ENCODE measurements at regions not wholly inside any gene's neighbourhood (a gene's known extent, or its start where the extent isn't known, plus 50 kb on each side); places are given as distances from the start of the nearest gene placed in this dataset.

DNA sequence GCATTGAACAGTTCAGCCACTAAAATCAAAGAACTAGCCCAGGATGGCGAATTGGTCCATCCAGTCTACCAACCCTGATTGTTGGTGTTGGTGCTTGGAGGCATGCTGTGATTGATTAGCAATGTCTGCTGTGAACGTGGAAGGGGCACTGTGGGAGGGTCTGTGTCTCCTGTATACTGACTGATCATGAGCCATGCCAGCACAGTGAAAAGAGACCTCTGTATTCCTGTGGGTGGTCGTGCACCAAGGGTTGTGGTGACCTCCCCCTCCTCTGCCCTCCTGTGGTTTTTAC, 63.0 kb upstream of the DLK1 start:
- intact Hi-C loops (cut with micrococcal nuclease), result no loop called here
- no peak for DNase-seq
- H3K27me3 Mint-ChIP-seq, result peaks cover 4% of the 10 kb centered on the region
- H3K4me3 Mint-ChIP-seq, result no peak overlapping the region
- H3K4me1 Mint-ChIP-seq, result peaks cover 2% of the 10 kb centered on the region
- H3K27ac Mint-ChIP-seq, result no peak overlapping the region
- H3K36me3 Mint-ChIP-seq (ENCODE audit: low read depth), result no peaks in the 10 kb centered on the region
- H3K9me3 Mint-ChIP-seq, result no peaks in the 10 kb centered on the region

DNA sequence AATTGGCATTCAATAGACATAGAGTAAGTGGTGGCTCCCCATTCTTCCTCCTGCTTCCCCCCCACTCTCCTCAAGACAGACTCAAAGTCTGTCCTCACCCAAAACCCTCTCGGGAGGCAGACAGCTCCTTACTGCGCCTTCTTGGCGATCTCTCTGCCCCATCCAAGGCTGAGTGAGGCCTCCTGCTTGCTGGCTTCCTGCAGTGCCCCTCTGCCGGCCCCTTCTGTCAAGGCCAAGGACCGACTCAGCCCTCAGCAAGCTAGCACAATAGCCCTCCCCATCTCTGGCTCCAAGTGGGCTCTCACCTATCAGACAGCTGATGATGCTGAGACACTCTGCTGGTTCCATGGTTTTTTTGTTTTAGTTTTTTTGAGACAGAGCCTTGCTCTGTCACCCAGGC, 62.5 kb upstream of the DLK1 start:
- Mint-ChIP-seq H3K4me3 (no peak overlapping the region), H3K9me3 (no peaks in the 10 kb centered on the region), H3K27me3 (peaks cover 4% of the 10 kb centered on the region), H3K4me1 (peaks cover 2% of the 10 kb centered on the region), H3K27ac (no peak overlapping the region), H3K36me3 (ENCODE audit: low read depth) (no peaks in the 10 kb centered on the region)
- intact Hi-C loops (cut with micrococcal nuclease), result no loop called here
- DNase-seq, result no peak

DNA sequence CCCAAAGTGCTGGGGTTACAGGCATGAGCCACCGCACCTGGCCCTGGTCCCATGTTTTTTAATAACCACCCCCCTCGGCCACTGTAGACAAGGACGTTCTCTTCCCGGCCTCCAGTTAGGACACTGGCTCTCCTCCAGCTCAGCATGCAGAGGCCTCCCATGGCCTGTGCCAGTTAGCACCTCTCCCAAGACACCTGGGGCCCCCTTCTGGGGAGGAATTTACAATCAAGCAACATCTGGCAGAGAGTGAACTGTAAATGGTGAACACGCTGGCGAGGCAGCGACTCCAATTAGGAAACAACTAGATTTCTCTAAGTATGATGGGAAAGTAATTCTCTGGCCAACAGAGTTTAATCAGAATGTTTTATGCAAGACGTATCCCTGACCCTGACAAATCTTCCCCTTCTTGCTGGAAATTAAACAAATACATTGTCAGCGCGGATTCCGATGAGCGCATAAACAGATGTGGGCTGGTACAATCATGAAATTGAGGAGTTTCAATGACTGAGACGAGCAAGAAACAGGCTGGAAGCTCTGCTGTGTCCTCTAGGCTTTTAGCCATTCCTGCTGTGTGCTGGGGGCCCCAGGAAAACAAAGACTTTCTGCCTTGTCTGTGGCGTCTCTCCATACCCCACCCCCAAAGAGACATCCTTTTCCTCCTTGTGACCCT, 61.7 kb upstream of the DLK1 start:
- Mint-ChIP-seq H3K36me3 (ENCODE audit: low read depth) (no peaks in the 10 kb centered on the region), H3K4me1 (peaks cover 2% of the 10 kb centered on the region)
- intact Hi-C loops (cut with micrococcal nuclease), result no loop called here

DNA sequence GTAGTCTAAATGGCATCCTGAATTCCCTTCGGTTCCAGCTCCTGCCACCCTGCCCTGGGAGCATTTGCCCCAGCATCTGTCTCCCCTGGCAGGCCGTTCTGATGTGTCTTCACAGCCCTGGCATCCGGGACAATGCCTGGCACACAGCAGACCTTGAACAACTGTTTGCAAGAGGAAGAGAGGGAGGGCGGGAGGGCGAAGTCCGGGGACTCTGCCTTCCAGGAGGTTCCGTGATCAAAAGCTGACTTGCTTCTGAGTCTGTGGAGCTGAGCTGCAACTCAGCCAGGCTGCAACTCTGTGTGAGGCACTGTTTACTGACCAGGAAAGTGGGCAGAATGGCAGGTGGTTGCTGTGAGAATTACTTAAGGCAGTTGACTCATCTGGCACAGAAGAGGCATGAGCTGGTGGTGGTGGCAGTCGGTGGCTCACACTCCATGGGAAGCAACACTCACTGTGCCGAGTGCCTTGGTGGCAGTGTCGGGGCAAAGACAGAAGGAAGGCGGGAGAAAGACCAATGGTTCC, 61.1 kb upstream of the DLK1 start:
- H3K27me3 Mint-ChIP-seq, result peaks cover 5% of the 10 kb centered on the region
- H3K36me3 Mint-ChIP-seq (ENCODE audit: low read depth), result no peaks in the 10 kb centered on the region
- peaks cover 2% of the 10 kb centered on the region for H3K4me1 Mint-ChIP-seq
- no peak overlapping the region for H3K27ac Mint-ChIP-seq
- intact Hi-C loops (cut with micrococcal nuclease), result no loop called here
- no peak overlapping the region for H3K4me3 Mint-ChIP-seq
- DNase-seq, result no peak
- H3K9me3 Mint-ChIP-seq, result no peaks in the 10 kb centered on the region

More for the DNA sequence above, 61.7 kb upstream of the DLK1 start:
- Mint-ChIP-seq H3K9me3 (no peaks in the 10 kb centered on the region), H3K27me3 (peaks cover 4% of the 10 kb centered on the region), H3K27ac (no peak overlapping the region), H3K4me3 (no peak overlapping the region)
- DNase-seq, result no peak

DNA sequence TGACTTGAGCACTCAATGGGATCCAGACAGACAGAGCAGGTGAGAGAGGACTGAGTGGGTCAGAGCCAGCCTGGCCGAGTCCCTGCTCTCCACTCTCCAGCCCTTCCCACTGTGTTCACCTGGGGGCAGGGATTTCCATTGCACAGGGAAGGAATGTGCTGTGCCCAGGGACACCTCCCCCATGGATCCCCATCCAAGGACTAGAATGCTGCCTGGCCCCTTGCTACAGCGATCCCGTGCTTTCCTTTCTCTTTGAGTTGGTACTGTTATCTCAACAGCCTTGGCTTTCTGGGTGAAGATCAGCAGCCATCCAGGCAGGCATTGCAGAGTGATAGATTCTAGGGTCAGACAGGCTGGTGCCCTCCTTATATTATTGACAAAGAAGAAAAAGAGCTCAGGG, 60.3 kb upstream of the DLK1 start:
- H3K36me3 Mint-ChIP-seq (ENCODE audit: low read depth), result no peaks in the 10 kb centered on the region
- no peak for DNase-seq
- H3K9me3 Mint-ChIP-seq, result no peaks in the 10 kb centered on the region
- no peak overlapping the region for H3K4me3 Mint-ChIP-seq
- intact Hi-C loops (cut with micrococcal nuclease), result no loop called here
- H3K27me3 Mint-ChIP-seq, result peaks cover 11% of the 10 kb centered on the region
- H3K4me1 Mint-ChIP-seq, result peaks cover 2% of the 10 kb centered on the region
- no peak overlapping the region for H3K27ac Mint-ChIP-seq

DNA sequence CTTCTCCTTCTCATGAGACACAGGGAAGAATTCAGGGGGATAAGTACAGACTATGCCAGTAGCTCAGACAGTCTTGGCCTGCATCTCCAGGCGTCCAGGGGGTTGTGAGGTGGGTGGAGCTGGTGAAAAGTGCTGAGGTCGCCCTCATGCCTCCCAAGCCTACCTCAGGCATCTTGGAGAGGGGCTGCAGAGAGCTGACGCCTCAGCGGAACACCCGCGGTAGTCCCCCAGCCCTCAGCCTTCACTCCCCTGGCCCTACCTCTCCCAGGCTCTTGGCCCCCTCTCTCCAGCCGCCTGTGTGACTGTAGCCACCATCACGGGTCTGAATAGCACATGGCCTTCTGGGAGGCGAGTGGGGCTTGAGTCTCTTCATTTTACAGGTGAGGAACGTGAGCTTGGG, 59.8 kb upstream of the DLK1 start:
- no peaks in the 10 kb centered on the region for H3K9me3 Mint-ChIP-seq
- peaks cover 14% of the 10 kb centered on the region for H3K27me3 Mint-ChIP-seq
- no peaks in the 10 kb centered on the region for H3K36me3 Mint-ChIP-seq (ENCODE audit: low read depth)
- peaks cover 2% of the 10 kb centered on the region for H3K4me1 Mint-ChIP-seq
- H3K27ac Mint-ChIP-seq, result no peak overlapping the region
- H3K4me3 Mint-ChIP-seq, result no peak overlapping the region
- DNase-seq, result no peak
- intact Hi-C loops (cut with micrococcal nuclease), result no loop called here

DNA sequence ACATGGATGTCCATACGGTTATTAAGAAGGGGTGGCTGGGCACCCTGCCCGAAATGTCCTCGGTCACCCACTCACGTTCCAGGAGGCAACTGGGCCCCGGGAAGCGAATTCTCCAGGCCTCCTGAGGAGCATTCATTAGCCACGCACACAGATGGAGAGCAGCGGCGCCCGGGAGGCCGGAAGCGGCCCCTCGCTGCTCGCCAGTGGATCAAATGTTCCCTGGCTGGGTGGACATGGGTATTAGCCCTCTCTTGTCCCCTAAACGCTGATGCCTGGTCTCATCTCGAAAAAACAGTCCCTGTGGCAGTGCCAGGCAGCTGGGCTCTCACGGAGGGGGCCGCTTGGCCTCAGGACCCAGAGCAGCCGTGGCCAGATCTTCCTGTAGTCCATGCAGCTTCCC, 59.0 kb upstream of the DLK1 start:
- intact Hi-C loops (cut with micrococcal nuclease), result no loop called here
- H3K27me3 Mint-ChIP-seq, result peaks cover 16% of the 10 kb centered on the region
- no peak overlapping the region for H3K27ac Mint-ChIP-seq
- H3K4me1 Mint-ChIP-seq, result peaks cover 2% of the 10 kb centered on the region
- H3K4me3 Mint-ChIP-seq, result no peak overlapping the region
- H3K9me3 Mint-ChIP-seq, result no peaks in the 10 kb centered on the region
- H3K36me3 Mint-ChIP-seq (ENCODE audit: low read depth), result no peaks in the 10 kb centered on the region
- no peak for DNase-seq

DNA sequence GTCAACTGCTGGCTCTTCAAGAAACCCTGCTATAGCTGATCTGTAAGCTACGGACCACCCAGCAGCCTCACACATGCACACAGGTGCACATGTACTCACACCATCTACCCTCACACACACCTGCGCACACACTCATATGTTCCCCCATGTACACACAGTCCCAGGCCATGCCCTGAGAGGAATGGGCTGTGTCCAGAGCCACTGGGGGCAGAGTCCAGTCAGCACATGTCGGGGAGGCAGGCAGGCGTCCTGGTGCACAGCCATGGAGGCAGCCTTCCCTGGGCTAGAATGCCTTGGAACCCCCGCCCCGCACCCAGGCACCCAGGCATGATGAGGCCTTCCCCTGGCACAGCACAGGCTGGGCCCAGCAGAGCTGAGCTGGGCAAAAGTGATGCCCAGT, 58.3 kb upstream of the DLK1 start:
- DNase-seq, result no peak
- no peaks in the 10 kb centered on the region for H3K4me1 Mint-ChIP-seq
- H3K4me3 Mint-ChIP-seq, result no peak overlapping the region
- H3K9me3 Mint-ChIP-seq, result no peaks in the 10 kb centered on the region
- intact Hi-C loops (cut with micrococcal nuclease), result no loop called here
- no peak overlapping the region for H3K27ac Mint-ChIP-seq
- H3K27me3 Mint-ChIP-seq, result peaks cover 23% of the 10 kb centered on the region
- H3K36me3 Mint-ChIP-seq (ENCODE audit: low read depth), result no peaks in the 10 kb centered on the region

DNA sequence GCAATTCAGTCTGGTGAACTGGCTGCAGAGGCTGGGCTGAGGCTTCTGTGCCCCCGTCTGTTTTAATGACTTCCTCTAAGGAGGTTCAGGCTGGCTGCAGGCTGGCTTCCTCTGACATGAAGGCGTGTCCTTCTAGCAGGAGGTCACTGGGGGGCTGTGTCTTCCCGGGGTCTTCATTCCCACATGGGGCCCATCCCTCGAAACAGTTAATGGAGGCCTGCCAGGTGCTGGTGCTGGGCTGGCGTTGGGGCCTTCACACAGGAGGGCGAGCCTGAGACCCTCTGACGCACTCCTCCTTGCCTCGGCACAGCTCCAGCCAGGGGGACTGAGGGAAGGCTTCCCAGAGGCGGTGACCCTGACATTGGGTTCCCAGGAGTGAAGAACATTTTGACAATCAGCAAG, 57.7 kb upstream of the DLK1 start:
- Mint-ChIP-seq H3K9me3 (no peaks in the 10 kb centered on the region), H3K27ac (no peak overlapping the region), H3K36me3 (ENCODE audit: low read depth) (no peaks in the 10 kb centered on the region), H3K27me3 (peaks cover 29% of the 10 kb centered on the region), H3K4me3 (no peak overlapping the region), H3K4me1 (no peaks in the 10 kb centered on the region)
- intact Hi-C loops (cut with micrococcal nuclease), result no loop called here
- DNase-seq, result no peak

DNA sequence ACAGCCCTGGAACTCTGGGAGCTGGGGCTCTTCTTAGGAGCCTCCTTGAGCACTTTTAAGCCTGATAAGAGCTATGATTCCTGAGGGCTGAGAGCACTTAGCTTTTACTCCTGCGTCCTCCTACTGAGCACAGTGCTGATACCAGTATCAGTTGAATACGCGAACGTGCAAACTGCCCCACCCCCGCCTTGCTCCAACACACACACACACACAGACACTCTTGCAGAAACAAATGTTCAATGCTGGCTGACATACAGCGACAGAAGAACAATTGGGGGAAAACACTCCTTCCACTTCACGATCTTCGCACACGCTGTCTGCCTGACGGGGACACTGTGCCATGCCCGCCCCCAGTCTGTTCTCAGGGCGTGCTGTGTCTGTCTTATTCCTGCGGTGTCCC, 57.2 kb upstream of the DLK1 start:
- intact Hi-C loops (cut with micrococcal nuclease), result no loop called here
- Mint-ChIP-seq H3K4me3 (no peak overlapping the region), H3K9me3 (no peaks in the 10 kb centered on the region), H3K4me1 (no peaks in the 10 kb centered on the region), H3K27me3 (peaks cover 32% of the 10 kb centered on the region), H3K27ac (no peak overlapping the region), H3K36me3 (ENCODE audit: low read depth) (no peaks in the 10 kb centered on the region)
- DNase-seq, result no peak

DNA sequence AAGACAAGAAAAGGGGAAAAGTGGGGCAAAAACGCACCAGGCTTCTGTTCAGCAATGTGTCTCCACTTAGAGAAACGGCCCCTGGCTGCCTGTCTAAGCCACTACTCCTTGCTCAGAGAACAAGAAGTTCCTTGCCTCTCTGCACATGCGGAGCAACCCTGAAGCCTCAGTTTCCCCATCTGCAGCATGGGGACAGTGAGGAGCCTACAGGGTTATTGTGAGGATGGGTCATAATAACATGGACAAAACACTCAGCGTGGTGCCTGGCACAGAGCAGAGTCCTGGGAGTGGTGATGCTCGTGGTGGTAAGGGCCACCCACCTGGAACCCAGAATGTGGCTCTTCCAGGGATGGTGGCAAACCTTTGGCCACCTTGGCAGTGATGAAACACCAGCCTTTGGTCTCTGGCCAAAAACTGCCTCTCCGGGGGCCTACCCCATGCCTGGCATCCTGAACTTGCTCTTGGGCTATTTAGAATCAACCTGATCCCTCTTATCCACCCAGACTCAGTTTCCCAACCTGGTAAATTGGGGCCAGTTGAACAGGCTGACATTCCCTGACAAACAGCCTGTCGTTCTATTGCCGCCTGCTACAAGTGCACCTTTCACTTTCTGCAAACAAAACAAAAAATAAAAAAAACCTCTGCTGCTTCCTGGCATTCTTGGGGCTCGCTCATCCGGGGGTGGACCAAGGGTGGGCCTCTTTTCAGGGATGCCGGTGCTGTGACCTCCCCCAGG, 56.5 kb upstream of the DLK1 start:
- Mint-ChIP-seq H3K27ac (no peak overlapping the region), H3K4me1 (no peaks in the 10 kb centered on the region), H3K36me3 (ENCODE audit: low read depth) (no peaks in the 10 kb centered on the region), H3K9me3 (no peaks in the 10 kb centered on the region), H3K4me3 (no peak overlapping the region), H3K27me3 (peaks cover 35% of the 10 kb centered on the region)
- DNase-seq, result no peak
- intact Hi-C loops (cut with micrococcal nuclease), result no loop called here

DNA sequence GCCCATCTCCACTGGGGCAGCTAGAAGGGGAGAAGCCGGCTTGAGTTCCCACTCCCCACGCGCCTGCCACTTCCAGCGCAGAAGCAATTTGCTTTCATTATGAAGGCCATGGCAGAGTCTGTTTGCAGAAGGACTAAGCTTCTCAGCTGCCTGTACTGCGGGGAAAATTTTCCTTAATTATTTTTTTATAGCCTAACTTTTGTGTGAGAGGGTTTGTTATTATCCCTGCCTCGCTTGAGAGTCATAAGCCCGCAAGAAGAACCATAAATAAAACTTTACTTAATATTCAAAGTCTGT, 56.0 kb upstream of the DLK1 start:
- DNase-seq, result no peak
- Mint-ChIP-seq H3K4me3 (no peak overlapping the region), H3K27ac (no peak overlapping the region), H3K9me3 (no peaks in the 10 kb centered on the region), H3K4me1 (no peaks in the 10 kb centered on the region), H3K36me3 (ENCODE audit: low read depth) (no peaks in the 10 kb centered on the region), H3K27me3 (peaks cover 35% of the 10 kb centered on the region)
- intact Hi-C loops (cut with micrococcal nuclease), result no loop called here

DNA sequence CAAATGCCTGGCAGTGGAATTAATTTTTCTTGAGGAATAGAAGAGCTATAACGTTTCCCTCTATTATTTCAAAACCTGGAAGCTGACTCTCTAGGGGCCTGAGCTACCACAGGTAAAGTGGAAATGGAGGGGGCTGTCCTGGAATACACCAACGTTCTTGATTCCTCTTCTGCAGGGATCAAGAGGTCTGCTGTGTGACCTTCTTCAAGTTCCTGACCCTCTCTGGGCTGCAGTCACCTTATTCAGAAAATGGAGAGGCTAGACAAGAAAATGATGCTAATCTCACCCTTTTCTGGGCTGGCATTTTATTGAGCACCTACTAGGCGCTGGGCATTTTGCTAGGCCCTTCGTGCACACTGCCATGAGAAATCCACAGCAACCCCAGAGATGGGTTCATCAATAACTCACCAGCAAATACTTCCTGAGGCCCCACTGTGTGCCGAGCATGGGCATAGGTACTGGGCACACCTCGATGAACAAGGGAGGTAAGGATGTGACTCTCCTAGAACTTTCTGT, 55.2 kb upstream of the DLK1 start:
- no peak for DNase-seq
- H3K9me3 Mint-ChIP-seq, result no peaks in the 10 kb centered on the region
- no peak overlapping the region for H3K4me3 Mint-ChIP-seq
- peaks cover 35% of the 10 kb centered on the region for H3K27me3 Mint-ChIP-seq
- no peak overlapping the region for H3K27ac Mint-ChIP-seq
- H3K36me3 Mint-ChIP-seq (ENCODE audit: low read depth), result no peaks in the 10 kb centered on the region
- H3K4me1 Mint-ChIP-seq, result no peaks in the 10 kb centered on the region
- intact Hi-C loops (cut with micrococcal nuclease), result no loop called here

DNA sequence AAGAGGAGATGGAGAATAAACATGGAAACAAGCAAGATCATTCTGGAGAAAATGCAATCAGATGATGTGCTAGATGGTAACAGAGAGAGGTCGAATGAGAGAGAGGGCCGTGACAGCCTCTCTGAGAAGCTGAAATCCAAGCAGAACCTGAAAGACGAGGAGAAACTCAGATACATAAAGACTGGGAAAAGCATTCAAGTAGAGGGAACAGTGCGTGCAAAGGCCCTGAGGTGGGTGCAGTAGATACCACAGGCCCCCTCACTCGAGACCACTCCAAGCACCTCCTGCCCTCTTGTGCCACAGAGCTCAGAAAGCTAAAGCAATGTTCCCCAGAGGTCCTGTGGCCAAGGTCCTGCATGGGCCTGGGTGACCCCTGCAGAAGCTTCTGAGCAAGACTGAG, 54.8 kb upstream of the DLK1 start:
- Mint-ChIP-seq H3K27ac (no peak overlapping the region), H3K4me3 (no peak overlapping the region), H3K9me3 (no peaks in the 10 kb centered on the region), H3K4me1 (no peaks in the 10 kb centered on the region), H3K27me3 (peaks cover 35% of the 10 kb centered on the region), H3K36me3 (ENCODE audit: low read depth) (no peaks in the 10 kb centered on the region)
- intact Hi-C loops (cut with micrococcal nuclease), result no loop called here
- no peak for DNase-seq

Data from activated CD4-positive, alpha-beta T cell treated with anti-CD3 and anti-CD28 coated beads, Interleukin-2, amount 10 ng/mL, durations not matched to agents 24 days and 14 days (primary cell).